GM18909 (cell line): ENCODE measurements at regions not wholly inside any gene's neighbourhood (a gene's known extent, or its start where the extent isn't known, plus 50 kb on each side); places are given as distances from the start of the nearest gene placed in this dataset.
A peak's percentile ranks its signal among the peaks of the same experiment; 100 is the strongest.
"Not testable (repeated sequence)": the region's sequence is repeated elsewhere in the genome, so short reads cannot be mapped to it uniquely, and the experiment has no call there.

ENCODE experiments used
- ATAC-seq: cut with Tn5 transposase; IDR thresholded peaks from one replicate; pipeline ENCODE4 v1.9.1; 2021; ENCODE audit warnings: mild to moderate bottlenecking; ENCODE audit not compliant: unreplicated experiment, poor library complexity

GRCh38 chrX:131696989-131697388 lies 153.1 kb downstream of the OR13H1 start:
- ATAC-seq = not testable (repeated sequence)

- no peak for ATAC-seq
Observed at GRCh38 chrX:131703646-131704045, 159.8 kb downstream of the OR13H1 start.

- ATAC-seq = peak; percentile 79
Observed at GRCh38 chrX:131704136-131704695, 160.3 kb downstream of the OR13H1 start.

- no peak for ATAC-seq
Observed at GRCh38 chrX:131709553-131709952, 165.7 kb downstream of the OR13H1 start.

GRCh38 chrX:131711478-131711867 lies 167.6 kb downstream of the OR13H1 start:
- no peak for ATAC-seq

- no peak for ATAC-seq
Observed at GRCh38 chrX:131723646-131724045, 179.8 kb downstream of the OR13H1 start.

- no peak for ATAC-seq
Observed at GRCh38 chrX:131724292-131724691, 180.4 kb downstream of the OR13H1 start.

- no peak for ATAC-seq
Observed at GRCh38 chrX:131725001-131725654, 181.3 kb downstream of the OR13H1 start.

- no peak for ATAC-seq
Observed at GRCh38 chrX:131727778-131728177, 183.9 kb downstream of the OR13H1 start.

- ATAC-seq = peak; percentile 78
Observed at GRCh38 chrX:131728295-131729145, 184.6 kb downstream of the OR13H1 start.

GRCh38 chrX:131729295-131729694 lies 185.4 kb downstream of the OR13H1 start:
- ATAC-seq = peak; percentile 60

- ATAC-seq = peak; percentile 63
Observed at GRCh38 chrX:131734621-131735020, 190.7 kb downstream of the OR13H1 start.

GRCh38 chrX:131735127-131735526 lies 191.3 kb downstream of the OR13H1 start:
- no peak for ATAC-seq

- no peak for ATAC-seq
Observed at GRCh38 chrX:131739823-131740222, 195.9 kb downstream of the OR13H1 start.

GRCh38 chrX:131741103-131741581 lies 197.3 kb downstream of the OR13H1 start:
- peak; percentile 72 for ATAC-seq

GRCh38 chrX:131745942-131746489 lies 202.1 kb downstream of the OR13H1 start:
- ATAC-seq = no peak

GRCh38 chrX:131746491-131746968 lies 202.7 kb downstream of the OR13H1 start:
- ATAC-seq = peak; percentile 47

GRCh38 chrX:131747173-131747572 lies 203.3 kb downstream of the OR13H1 start:
- ATAC-seq = peak; percentile 69

GRCh38 chrX:131752493-131753198 lies 208.8 kb downstream of the OR13H1 start:
- ATAC-seq = peak; percentile 51

GRCh38 chrX:131762802-131763234 lies 218.9 kb downstream of the OR13H1 start:
- peak; percentile 63 for ATAC-seq
